H9 (cell line): ENCODE measurements at regions not wholly inside any gene's neighbourhood (a gene's known extent, or its start where the extent isn't known, plus 50 kb on each side); places are given as distances from the start of the nearest gene placed in this dataset.

Experiments
- DNase-seq: peaks from one replicate; pipeline ENCODE4 v3.0.0-alpha.2; 2017
- H2AFZ ChIP-seq: one replicate; pipeline ENCODE4 v1.6.1; 2013; ENCODE audit warnings: mild to moderate bottlenecking, low read length, control low read depth, moderate library complexity
- H2AK5ac ChIP-seq: 2 replicates; pipeline ENCODE4 v1.6.1; 2013; ENCODE audit warnings: low read length, control low read depth, mixed read lengths; ENCODE audit not compliant: insufficient read length
- H2BK120ac ChIP-seq: one replicate; pipeline ENCODE4 v1.6.1; 2013; ENCODE audit warnings: low read depth, mild to moderate bottlenecking, low read length, control low read depth, inconsistent platforms; ENCODE audit not compliant: poor library complexity, severe bottlenecking
- H2BK12ac ChIP-seq: 2 replicates; pipeline ENCODE4 v1.6.1; 2013; ENCODE audit warnings: low read length, control low read depth, mixed read lengths, low read depth; ENCODE audit not compliant: insufficient read length
- H2BK15ac ChIP-seq: 2 replicates; pipeline ENCODE4 v1.6.1; 2013; ENCODE audit warnings: low read depth, low read length, control low read depth
- H2BK20ac ChIP-seq: one replicate; pipeline ENCODE4 v1.6.1; 2013; ENCODE audit warnings: low read depth, mild to moderate bottlenecking, low read length, control low read depth, inconsistent platforms; ENCODE audit not compliant: poor library complexity, severe bottlenecking
- H2BK5ac ChIP-seq: 2 replicates; pipeline ENCODE4 v1.6.1; 2013; ENCODE audit warnings: low read length, control low read depth, mixed read lengths; ENCODE audit not compliant: insufficient read length
- H3K14ac ChIP-seq: 2 replicates; pipeline ENCODE4 v1.6.1; 2013; ENCODE audit warnings: low read length, control low read depth; ENCODE audit not compliant: insufficient read depth
- H3K18ac ChIP-seq: 2 replicates; pipeline ENCODE4 v1.6.1; 2013; ENCODE audit warnings: low read depth, mild to moderate bottlenecking, mixed read lengths, low read length, control low read depth; ENCODE audit not compliant: insufficient read length
- H3K23ac ChIP-seq: 2 replicates; pipeline ENCODE4 v1.6.1; 2013; ENCODE audit warnings: low read length, control low read depth, mixed read lengths, low read depth; ENCODE audit not compliant: insufficient read length
- H3K23me2 ChIP-seq: 2 replicates; pipeline ENCODE4 v1.6.1; 2013; ENCODE audit warnings: low read depth, mild to moderate bottlenecking, mixed read lengths, low read length, control low read depth; ENCODE audit not compliant: insufficient read length, poor library complexity, severe bottlenecking
- H3K27ac ChIP-seq: 2 replicates; pipeline ENCODE4 v1.5.1; 2013; ENCODE audit warnings: low read length, control low read depth, mixed read lengths, low read depth; ENCODE audit not compliant: insufficient read length
- H3K27me3 ChIP-seq: 2 replicates; pipeline ENCODE4 v1.6.1; 2013; ENCODE audit warnings: low read length, control low read depth, inconsistent platforms; ENCODE audit not compliant: insufficient read depth
- H3K4ac ChIP-seq: 2 replicates; pipeline ENCODE4 v1.6.1; 2013; ENCODE audit warnings: low read depth, mild to moderate bottlenecking, control low read depth, inconsistent platforms, low read length, moderate library complexity
- H3K4me1 ChIP-seq: 2 replicates; pipeline ENCODE4 v1.6.1; 2013; ENCODE audit warnings: low read length, control low read depth, inconsistent platforms; ENCODE audit not compliant: insufficient read depth
- H3K4me2 ChIP-seq: 2 replicates; pipeline ENCODE4 v1.6.1; 2013; ENCODE audit warnings: low read length, control low read depth, mixed read lengths; ENCODE audit not compliant: insufficient read length, insufficient read depth
- H3K56ac ChIP-seq: 2 replicates; pipeline ENCODE4 v1.6.1; 2013; ENCODE audit warnings: low read depth, mild to moderate bottlenecking, mixed read lengths, low read length, control low read depth; ENCODE audit not compliant: insufficient read length
- H3K79me1 ChIP-seq: 2 replicates; pipeline ENCODE4 v1.6.1; 2013; ENCODE audit warnings: low read depth, mild to moderate bottlenecking, moderate library complexity, low read length, control low read depth, inconsistent platforms; ENCODE audit not compliant: insufficient read depth, poor library complexity, severe bottlenecking
- H3K79me2 ChIP-seq: 2 replicates; pipeline ENCODE4 v1.6.1; 2013; ENCODE audit warnings: low read length, control low read depth, inconsistent platforms; ENCODE audit not compliant: insufficient read depth
- H3K9ac ChIP-seq: 2 replicates; pipeline ENCODE4 v1.6.1; 2013; ENCODE audit warnings: low read length, control low read depth, mixed read lengths; ENCODE audit not compliant: insufficient read length; ENCODE audit errors: extremely low read depth
- H3K9me3 ChIP-seq: one replicate; pipeline ENCODE4 v1.6.1; 2013; ENCODE audit warnings: low read depth, low read length, inconsistent platforms; ENCODE audit not compliant: control insufficient read depth
- H3T11ph ChIP-seq: one replicate; pipeline ENCODE4 v1.6.1; 2013; ENCODE audit warnings: mild to moderate bottlenecking, low read length, control low read depth, inconsistent platforms
- H4K20me1 ChIP-seq: one replicate; pipeline ENCODE4 v1.6.1; 2013; ENCODE audit not compliant: control insufficient read depth, insufficient read length, insufficient read depth
- H4K5ac ChIP-seq: 2 replicates; pipeline ENCODE4 v1.6.1; 2013; ENCODE audit warnings: low read depth, mild to moderate bottlenecking, mixed read lengths, low read length, control low read depth; ENCODE audit not compliant: insufficient read length
- H4K8ac ChIP-seq: replicated peaks from 2 replicates; pipeline ENCODE4 v1.6.1; 2013; ENCODE audit warnings: low read length, control low read depth, mixed read lengths, low read depth; ENCODE audit not compliant: insufficient read length
- H4K91ac ChIP-seq: 2 replicates; pipeline ENCODE4 v1.6.1; 2013; ENCODE audit warnings: low read depth, mild to moderate bottlenecking, moderate library complexity, mixed read lengths, low read length, control low read depth; ENCODE audit not compliant: insufficient read length
- H3K27ac Mint-ChIP-seq, 3 experiments: 2 replicates in 2 of 3; 3 replicates in 1 of 3; pipeline ENCODE4 v1.8.0; 2020 to 2021; ENCODE audit warnings: mixed read lengths in 3 of 3, mild to moderate bottlenecking in 1 of 3, moderate library complexity in 1 of 3
- H3K27me3 Mint-ChIP-seq: 2 replicates; pipeline ENCODE4 v1.8.0; 2021; ENCODE audit warnings: low read depth, mild to moderate bottlenecking, moderate library complexity, mixed read lengths
- H3K36me3 Mint-ChIP-seq, 3 experiments: 2 replicates in 2 of 3; 3 replicates in 1 of 3; pipeline ENCODE4 v1.8.0; 2020 to 2021; ENCODE audit warnings: low read depth in 3 of 3, mixed read lengths in 3 of 3; ENCODE audit not compliant: insufficient read depth in 1 of 3
- H3K4me1 Mint-ChIP-seq, 2 experiments: 2 replicates each; pipeline ENCODE4 v1.8.0; 2020; ENCODE audit warnings: mixed read lengths in 2 of 2
- H3K4me3 Mint-ChIP-seq, 2 experiments: 2 replicates in 1 of 2; 3 replicates in 1 of 2; pipeline ENCODE4 v1.8.0; 2020 to 2021; ENCODE audit warnings: mild to moderate bottlenecking in 2 of 2, mixed read lengths in 2 of 2, moderate library complexity in 1 of 2
- H3K9me3 Mint-ChIP-seq, 2 experiments: 2 replicates in 1 of 2; 3 replicates in 1 of 2; pipeline ENCODE4 v1.8.0; 2020; ENCODE audit warnings: mild to moderate bottlenecking in 2 of 2, mixed read lengths in 2 of 2, moderate library complexity in 1 of 2
- WGBS: extraction: QIAGEN DNeasy Blood & Tissue Kit; methylation state at CpG from one replicate; pipeline ENCODE4 v1.1.7; 2013; ENCODE audit warnings: missing lambda C conversion rate, low lambda C conversion rate, mixed read lengths; ENCODE audit not compliant: insufficient read length; ENCODE audit errors: extremely low coverage; 5-methylcytosine and 5-hydroxymethylcytosine counted together
- TF ChIP-seq, protein P1 (sequence below): fragments of 200-600 bp; sonication (generic); conservative IDR thresholded peaks from 3 replicates; pipeline ENCODE4 v1.8.0; 2021; ENCODE audit warnings: antibody characterized with exemption, mild to moderate bottlenecking

DNA sequence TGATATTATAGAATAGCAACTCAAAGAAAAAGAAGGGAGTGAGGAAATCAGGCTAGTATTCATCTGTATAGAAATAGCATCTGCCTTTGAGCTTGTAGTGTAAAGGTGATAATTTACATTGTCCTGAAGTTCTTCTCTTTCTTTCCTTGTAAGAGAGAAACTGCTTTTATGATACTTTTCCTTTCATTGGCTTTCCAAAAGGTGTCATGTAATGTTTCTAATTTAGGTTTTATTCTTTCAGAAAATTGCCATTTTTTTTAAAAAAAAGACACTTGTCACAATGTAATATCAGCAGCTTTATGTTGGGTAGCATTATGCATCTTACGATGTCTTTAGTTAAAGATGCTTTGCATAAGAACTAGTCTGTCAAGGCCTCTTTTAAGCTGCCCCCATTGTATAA is 1153.8 kb upstream of the PCDH7 start:
- Histone ChIP-seq H2BK12ac (no peak overlapping the region), H3K4me1 (no peaks in the 10 kb centered on the region), H2BK20ac (no peak overlapping the region), H3K56ac (no peak overlapping the region), H2BK5ac (no peak overlapping the region), H2AK5ac (no peak overlapping the region), H2BK120ac (no peak overlapping the region), H4K20me1 (no peaks in the 10 kb centered on the region), H3T11ph (no peak overlapping the region), H3K27me3 (no peaks in the 10 kb centered on the region), H3K27ac (no peak overlapping the region), H2AFZ (no peak overlapping the region), H3K4ac (no peak overlapping the region), H3K23ac (no peak overlapping the region), H3K9ac (no peak overlapping the region), H3K4me2 (no peak overlapping the region), H4K5ac (no peak overlapping the region), H3K79me1 (no peaks in the 10 kb centered on the region), H3K79me2 (no peaks in the 10 kb centered on the region), H3K18ac (no peak overlapping the region), H3K14ac (no peak overlapping the region), H2BK15ac (no peak overlapping the region), H3K9me3 (no peaks in the 10 kb centered on the region), H4K91ac (no peak overlapping the region), H3K23me2 (no peaks in the 10 kb centered on the region), H4K8ac (no peak overlapping the region)
- Mint-ChIP-seq H3K4me3 (no peak overlapping the region), H3K9me3 (peaks cover 0 to 2% of the 10 kb centered on the region in 2 experiments; a peak in 1 of 5 replicates), H3K27ac (no peak overlapping the region), H3K4me1 (peaks cover 0 to 2% of the 10 kb centered on the region in 2 experiments; a peak in 1 of 4 replicates), H3K27me3 (no peaks in the 10 kb centered on the region), H3K36me3 (no peaks in the 10 kb centered on the region; a peak in 1 of 7 replicates)
- TF ChIP-seq, protein P1, sequence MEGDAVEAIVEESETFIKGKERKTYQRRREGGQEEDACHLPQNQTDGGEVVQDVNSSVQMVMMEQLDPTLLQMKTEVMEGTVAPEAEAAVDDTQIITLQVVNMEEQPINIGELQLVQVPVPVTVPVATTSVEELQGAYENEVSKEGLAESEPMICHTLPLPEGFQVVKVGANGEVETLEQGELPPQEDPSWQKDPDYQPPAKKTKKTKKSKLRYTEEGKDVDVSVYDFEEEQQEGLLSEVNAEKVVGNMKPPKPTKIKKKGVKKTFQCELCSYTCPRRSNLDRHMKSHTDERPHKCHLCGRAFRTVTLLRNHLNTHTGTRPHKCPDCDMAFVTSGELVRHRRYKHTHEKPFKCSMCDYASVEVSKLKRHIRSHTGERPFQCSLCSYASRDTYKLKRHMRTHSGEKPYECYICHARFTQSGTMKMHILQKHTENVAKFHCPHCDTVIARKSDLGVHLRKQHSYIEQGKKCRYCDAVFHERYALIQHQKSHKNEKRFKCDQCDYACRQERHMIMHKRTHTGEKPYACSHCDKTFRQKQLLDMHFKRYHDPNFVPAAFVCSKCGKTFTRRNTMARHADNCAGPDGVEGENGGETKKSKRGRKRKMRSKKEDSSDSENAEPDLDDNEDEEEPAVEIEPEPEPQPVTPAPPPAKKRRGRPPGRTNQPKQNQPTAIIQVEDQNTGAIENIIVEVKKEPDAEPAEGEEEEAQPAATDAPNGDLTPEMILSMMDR: no peak
- DNase-seq: no peak
- no CpG with 5 or more reads among the region's 1 CpG for WGBS
